ENCODE measurements at regions not wholly inside any gene's neighbourhood (a gene's known extent, or its start where the extent isn't known, plus 50 kb on each side); places are given as distances from the start of the nearest gene placed in this dataset.

DNA sequence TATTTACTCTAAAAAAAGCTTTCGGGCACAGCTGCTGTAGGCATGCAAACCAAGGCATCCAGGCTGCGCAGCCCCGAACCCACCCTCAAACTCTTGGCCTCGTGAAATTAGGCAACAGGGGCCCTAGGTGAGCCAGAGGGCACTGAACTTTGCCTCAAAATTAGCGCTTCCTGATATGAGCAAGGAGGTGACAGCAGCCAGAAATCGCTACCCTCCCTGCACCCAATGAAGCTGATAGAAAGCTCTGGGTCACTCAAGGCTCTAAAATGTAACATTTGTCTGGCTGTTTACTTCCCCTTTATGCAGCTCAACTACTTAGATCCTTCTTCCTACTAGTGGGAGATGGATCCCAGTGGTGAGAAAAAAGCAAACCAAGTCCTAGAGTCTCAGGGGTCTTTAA, 61.8 kb downstream of the PITPNM2 start:
- Mint-ChIP-seq H3K36me3 (ENCODE audit: insufficient read depth in 2 of 2) (no peaks in the 10 kb centered on the region), H3K9me3 (no peaks in the 10 kb centered on the region), H3K27me3 (ENCODE audit: low read depth) (no peaks in the 10 kb centered on the region), H3K27ac (no peak overlapping the region), H3K4me1 (ENCODE audit: low read depth) (peaks cover 28% of the 10 kb centered on the region), H3K4me3 (no peak overlapping the region)
- no peak for ATAC-seq (replicated peaks in 1 of 2)
- DNase-seq = no peak

DNA sequence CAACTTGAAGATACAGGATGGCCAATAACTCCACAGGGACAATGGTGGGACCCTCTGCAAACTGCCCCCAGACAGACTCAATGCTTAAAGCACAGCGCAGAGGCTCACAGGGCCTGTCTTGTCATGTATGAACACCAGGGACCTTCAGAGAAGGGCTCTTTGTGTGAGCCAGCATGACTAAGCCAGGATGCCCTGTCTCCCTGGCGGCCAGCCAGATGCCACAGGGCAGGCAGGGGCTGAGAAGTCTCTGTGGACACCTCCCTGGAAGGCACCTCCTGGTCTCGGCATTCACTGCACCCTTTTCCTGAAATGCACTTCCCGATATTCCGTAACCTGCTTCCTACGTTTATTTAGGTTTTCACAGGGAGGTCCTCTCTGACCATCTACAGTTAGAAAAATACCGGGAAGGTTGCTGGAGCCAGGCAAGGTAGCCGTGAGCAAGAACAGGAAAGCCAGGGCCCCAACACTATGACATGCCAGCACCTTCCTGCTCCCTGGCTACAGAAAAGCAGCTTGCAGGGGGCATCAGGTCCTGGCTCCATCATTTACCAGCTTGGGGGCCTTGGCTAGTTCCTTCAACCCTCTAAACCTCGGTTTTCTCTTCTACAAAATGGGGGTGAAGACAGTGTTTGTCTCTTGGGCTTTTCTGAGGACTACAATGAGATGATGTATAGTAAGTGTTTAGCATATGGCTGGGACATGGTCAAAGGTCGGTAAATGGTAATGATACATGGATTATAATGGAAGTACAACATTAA, 65.0 kb downstream of the PITPNM2 start:
- Mint-ChIP-seq H3K27me3 (ENCODE audit: low read depth) (no peaks in the 10 kb centered on the region), H3K4me3 (no peak overlapping the region), H3K9me3 (no peaks in the 10 kb centered on the region), H3K27ac (no peak overlapping the region), H3K4me1 (ENCODE audit: low read depth) (peaks cover 27% of the 10 kb centered on the region), H3K36me3 (ENCODE audit: insufficient read depth in 2 of 2) (no peaks in the 10 kb centered on the region)
- DNase-seq (peak; percentile 44 to 49), ATAC-seq (replicated peaks in 1 of 2) (peak; percentile 71 to 78)

DNA sequence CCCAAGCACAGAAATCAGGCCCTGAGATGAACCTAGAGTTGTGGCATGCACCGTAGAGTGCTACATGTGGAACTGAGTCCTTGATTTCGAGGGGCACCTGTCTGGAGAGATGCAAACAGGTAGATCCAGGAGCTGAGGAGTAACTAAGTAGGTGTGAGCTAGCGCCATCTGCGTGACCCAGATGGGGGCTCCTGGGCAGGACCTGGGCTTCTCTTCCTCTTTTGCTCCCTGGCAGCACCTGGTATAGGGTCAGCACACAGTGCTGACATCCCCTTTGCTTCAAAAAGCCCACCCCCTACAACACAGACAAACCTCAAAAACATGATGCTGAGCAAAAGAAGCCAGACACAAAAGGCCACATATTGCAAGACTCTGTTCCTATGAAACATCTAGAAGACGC, 65.8 kb downstream of the PITPNM2 start:
- DNase-seq (no peak), ATAC-seq (replicated peaks in 1 of 2) (no peak)
- H3K27me3 Mint-ChIP-seq (ENCODE audit: low read depth) = no peaks in the 10 kb centered on the region
- H3K36me3 Mint-ChIP-seq (ENCODE audit: insufficient read depth in 2 of 2) = no peaks in the 10 kb centered on the region
- peaks cover 27% of the 10 kb centered on the region for H3K4me1 Mint-ChIP-seq (ENCODE audit: low read depth)
- H3K9me3 Mint-ChIP-seq = no peaks in the 10 kb centered on the region
- no peak overlapping the region for H3K4me3 Mint-ChIP-seq
- H3K27ac Mint-ChIP-seq = no peak overlapping the region

DNA sequence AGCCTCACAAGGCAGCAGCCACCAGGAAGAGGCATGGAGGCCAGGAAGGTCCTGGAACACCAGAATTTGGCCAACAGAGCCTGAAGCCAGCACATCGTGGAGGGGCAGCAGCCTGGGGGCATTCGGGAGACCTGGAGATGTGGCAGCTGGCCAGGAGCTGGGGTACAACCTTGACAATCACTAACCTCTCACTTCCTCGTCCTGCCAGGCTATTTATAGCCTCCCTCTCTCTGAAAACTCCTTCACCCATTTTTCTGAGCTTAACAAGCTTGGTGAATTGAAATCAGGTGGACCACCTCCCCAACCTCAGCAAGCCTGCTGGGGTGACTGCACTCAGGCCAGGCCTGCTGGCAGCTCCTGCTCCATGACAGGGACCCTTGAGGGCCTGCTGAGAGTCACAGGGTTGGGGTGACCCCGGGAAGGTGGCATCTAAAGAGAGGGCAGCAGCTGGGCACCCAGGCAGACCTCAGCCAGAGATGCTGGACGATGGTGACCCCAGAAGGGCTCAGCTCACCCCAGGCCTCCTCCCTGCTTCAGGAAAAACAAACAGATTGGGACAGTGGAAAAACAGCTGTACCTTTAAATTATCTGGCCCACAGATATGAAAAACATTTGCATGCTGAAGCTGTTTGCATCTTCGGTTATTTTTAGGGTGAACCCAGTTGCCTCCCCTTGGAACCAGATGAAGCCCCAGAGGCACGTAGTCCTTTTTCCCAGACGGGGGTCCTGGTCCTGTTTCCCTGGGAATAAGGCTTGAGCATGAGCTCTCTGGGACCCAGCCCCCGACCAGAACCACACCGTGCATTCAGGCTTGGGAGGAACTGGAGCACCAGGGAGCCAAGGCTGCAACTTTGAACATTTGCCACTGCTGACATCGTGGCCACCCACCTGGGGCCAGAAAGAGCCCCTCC, 67.0 kb downstream of the PITPNM2 start:
- no peaks in the 10 kb centered on the region for H3K27me3 Mint-ChIP-seq (ENCODE audit: low read depth)
- no peak for ATAC-seq (replicated peaks in 1 of 2)
- no peak overlapping the region for H3K4me3 Mint-ChIP-seq
- peaks cover 22% of the 10 kb centered on the region for H3K4me1 Mint-ChIP-seq (ENCODE audit: low read depth)
- DNase-seq = no peak
- H3K36me3 Mint-ChIP-seq (ENCODE audit: insufficient read depth in 2 of 2) = no peaks in the 10 kb centered on the region
- H3K27ac Mint-ChIP-seq = no peak overlapping the region
- no peaks in the 10 kb centered on the region for H3K9me3 Mint-ChIP-seq

DNA sequence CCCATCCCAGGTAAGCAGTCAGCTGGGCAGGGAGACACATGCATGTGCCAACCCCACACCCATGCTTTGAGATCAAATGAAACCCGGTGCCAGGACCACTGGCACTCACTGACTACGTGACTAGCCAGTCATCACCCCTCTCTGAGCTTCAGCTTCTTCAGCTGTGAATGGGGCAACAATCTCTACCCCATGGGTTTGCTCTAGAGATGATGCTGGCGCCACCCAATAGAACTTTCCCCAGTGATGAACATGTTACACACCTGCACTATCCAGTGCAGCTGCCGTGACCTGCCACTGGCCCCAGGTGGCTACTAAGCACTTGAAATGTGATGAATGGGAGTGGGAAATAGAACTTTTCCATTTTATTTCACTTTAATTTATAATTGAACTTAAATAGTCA, 70.3 kb downstream of the PITPNM2 start:
- Mint-ChIP-seq H3K27me3 (ENCODE audit: low read depth) (no peaks in the 10 kb centered on the region), H3K4me1 (ENCODE audit: low read depth) (peaks cover 41% of the 10 kb centered on the region), H3K4me3 (no peak overlapping the region), H3K27ac (no peak overlapping the region), H3K9me3 (no peaks in the 10 kb centered on the region), H3K36me3 (ENCODE audit: insufficient read depth in 2 of 2) (no peaks in the 10 kb centered on the region)
- no peak for ATAC-seq (replicated peaks in 1 of 2)
- no peak for DNase-seq

DNA sequence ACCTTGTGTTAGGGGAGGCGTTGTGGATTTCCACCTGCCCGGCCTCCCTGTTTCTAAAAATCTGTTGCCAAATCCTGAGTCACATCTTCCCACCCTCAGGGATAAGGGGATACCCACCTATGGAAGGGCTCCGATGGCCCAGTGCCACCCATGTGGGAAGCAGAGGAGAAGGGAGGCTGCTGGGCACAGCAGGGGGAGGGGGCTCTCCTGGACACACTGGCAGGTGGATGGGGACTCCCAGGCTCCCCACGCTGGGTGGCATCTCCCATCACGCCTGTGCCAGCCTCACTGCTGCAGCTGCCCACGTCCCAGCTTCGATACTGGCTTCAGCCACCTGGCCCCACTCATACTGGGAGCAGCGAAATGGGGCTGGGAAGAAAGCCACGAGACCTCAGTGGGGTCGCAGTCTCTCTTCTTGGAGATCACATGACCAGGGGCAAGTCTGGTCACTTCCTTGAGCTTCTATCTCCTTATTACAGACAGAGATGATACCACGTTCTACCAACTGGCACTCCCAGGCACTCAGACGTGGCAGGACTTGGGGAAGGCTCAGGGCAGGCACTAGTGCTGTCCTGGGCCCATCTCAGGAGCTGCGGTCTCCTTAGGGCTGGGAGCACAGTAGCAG, 72.2 kb downstream of the PITPNM2 start:
- no peak overlapping the region for H3K27ac Mint-ChIP-seq

DNA sequence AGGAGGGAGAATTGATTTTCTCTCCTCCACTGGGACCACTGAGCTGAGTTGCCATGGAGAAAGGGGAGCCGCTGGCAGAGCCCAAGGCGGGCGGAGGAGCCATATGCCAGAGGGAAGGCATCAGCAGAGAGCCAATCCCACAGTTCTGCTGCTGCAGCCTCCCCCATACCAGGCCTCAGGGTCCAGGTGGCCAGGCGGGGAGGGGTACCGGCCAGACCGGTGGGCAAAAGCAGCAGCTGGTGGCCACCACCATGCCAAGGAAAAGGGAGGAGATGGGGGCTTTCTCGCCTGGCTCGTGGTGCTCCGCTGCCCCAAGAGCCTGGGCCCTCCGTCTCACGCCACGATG, 72.8 kb downstream of the PITPNM2 start:
- no peak overlapping the region for H3K4me3 Mint-ChIP-seq
- no peaks in the 10 kb centered on the region for H3K27me3 Mint-ChIP-seq (ENCODE audit: low read depth)
- no peak for ATAC-seq (replicated peaks in 1 of 2)

More for the DNA sequence above, 72.2 kb downstream of the PITPNM2 start:
- peaks cover 55% of the 10 kb centered on the region for H3K4me1 Mint-ChIP-seq (ENCODE audit: low read depth)
- H3K4me3 Mint-ChIP-seq = no peak overlapping the region
- H3K27me3 Mint-ChIP-seq (ENCODE audit: low read depth) = no peaks in the 10 kb centered on the region
- no peaks in the 10 kb centered on the region for H3K9me3 Mint-ChIP-seq
- no peak for DNase-seq
- no peaks in the 10 kb centered on the region for H3K36me3 Mint-ChIP-seq (ENCODE audit: insufficient read depth in 2 of 2)
- no peak for ATAC-seq (replicated peaks in 1 of 2)

DNA sequence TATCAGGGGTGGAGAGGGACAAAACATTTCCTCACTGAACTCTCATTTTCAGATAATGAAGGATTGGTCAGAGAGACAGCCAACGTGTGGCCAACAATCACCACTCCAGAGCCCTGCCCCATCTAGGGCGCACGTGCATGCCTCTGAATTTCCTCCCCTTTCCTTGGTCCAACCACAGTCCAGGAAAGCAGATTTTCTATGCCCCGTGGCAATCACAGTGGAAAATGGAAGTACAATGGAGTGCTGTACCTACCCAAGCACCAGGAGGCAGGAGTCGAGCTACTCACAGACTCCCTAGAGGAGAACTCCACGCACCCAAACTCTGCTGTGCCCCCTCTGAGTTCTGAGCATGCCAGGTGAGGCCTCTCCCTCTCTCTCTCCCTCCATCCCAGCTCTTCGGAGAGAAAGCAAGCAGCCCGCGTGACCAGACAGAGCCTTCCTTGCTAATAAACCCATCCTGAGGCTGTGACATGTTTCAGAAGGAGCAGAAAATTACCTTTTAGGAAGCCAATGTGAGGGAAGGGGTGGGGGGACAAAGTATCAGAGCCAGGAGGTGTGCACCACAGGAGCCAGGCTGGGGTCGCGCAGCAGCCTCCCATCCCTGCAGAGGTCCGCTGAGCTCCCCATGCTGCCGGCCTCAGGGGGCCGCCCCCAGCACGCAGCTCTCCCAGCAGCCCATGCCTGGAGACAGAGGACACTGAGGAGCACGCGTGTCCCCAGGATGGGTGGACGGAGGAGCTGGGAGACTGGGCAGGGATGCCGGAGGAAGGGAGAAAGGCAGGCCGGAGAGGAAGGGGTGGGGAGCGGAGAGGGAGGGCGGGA, 73.4 kb downstream of the PITPNM2 start:
- DNase-seq = no peak
- Mint-ChIP-seq H3K9me3 (no peaks in the 10 kb centered on the region), H3K27ac (peak overlapping the region; percentile 18), H3K27me3 (ENCODE audit: low read depth) (no peaks in the 10 kb centered on the region), H3K4me3 (peak overlapping the region; percentile 91 to 94), H3K4me1 (ENCODE audit: low read depth) (peaks cover 65% of the 10 kb centered on the region), H3K36me3 (ENCODE audit: insufficient read depth in 2 of 2) (no peaks in the 10 kb centered on the region)
- ATAC-seq (replicated peaks in 1 of 2) = no peak

More for the DNA sequence above, 72.8 kb downstream of the PITPNM2 start:
- no peak for DNase-seq
- Mint-ChIP-seq H3K9me3 (no peaks in the 10 kb centered on the region), H3K36me3 (ENCODE audit: insufficient read depth in 2 of 2) (no peaks in the 10 kb centered on the region), H3K27ac (no peak overlapping the region), H3K4me1 (ENCODE audit: low read depth) (peaks cover 61% of the 10 kb centered on the region)

DNA sequence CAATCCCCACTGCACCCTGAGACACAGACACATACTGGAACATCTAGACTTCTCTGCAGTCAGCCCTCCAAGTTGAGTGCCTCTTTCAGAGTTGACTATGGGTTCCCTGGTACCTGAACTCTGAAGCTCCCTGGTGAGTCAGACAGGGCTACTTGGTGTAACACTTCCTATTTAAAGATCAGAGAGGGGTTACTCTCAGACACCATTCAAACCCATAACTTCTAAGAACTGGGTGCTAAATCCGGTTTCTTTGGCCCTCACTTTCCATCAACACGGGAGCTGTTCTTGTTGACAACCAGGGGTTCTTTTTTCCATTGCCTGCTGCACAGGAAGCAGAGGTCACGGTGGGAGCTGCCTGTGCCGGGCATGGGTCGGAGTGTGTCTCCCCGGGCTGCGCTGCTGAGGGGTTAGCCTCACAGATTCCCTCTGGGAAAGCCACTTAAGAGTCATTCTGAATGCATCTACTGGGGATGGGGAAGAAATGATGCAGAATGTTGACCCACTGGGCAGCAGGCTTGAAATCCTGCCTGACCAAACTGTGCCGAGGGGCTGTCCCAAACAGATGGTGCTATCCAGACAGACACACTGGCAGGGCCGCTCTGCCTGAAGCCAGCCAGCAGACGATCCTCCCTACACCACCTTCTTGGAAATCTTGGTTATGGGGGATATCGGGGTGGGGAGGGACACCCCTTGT, 74.1 kb downstream of the PITPNM2 start:
- H3K4me1 Mint-ChIP-seq (ENCODE audit: low read depth) = peaks cover 62% of the 10 kb centered on the region
- peak; percentile 69 to 77 for DNase-seq
- H3K27ac Mint-ChIP-seq = peak overlapping the region; percentile 95
- H3K4me3 Mint-ChIP-seq = peak overlapping the region; percentile 91 to 94
- no peaks in the 10 kb centered on the region for H3K36me3 Mint-ChIP-seq (ENCODE audit: insufficient read depth in 2 of 2)
- ATAC-seq (replicated peaks in 1 of 2) = peak; percentile 85 to 87
- no peaks in the 10 kb centered on the region for H3K27me3 Mint-ChIP-seq (ENCODE audit: low read depth)
- H3K9me3 Mint-ChIP-seq = no peaks in the 10 kb centered on the region

DNA sequence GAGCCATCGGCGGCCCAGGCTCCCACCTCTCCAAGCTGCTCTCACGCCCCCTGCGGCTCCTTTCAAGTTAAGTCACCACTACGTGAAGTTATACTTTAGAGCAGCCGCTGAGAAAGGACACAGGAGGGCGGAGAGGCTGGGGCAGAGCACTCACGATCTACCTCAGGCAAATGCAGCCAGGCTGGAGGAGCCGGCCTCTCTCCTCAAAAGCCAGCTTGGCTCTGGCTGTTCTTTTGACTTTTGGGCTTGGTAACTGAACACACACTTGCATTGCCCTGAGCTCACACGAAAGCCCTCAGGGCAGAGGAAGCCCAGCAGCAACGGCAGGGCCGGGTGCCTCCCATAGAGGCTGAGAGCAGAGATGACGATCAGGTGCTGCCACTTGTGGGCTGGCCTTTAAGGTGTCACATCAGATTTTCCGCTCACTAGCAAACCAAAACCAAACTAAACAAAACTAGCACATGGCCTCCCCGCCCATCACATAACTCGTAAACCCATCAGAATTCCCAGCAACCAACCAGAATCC, 75.2 kb downstream of the PITPNM2 start:
- Mint-ChIP-seq H3K4me3 (peak overlapping the region; percentile 91 to 94), H3K9me3 (no peaks in the 10 kb centered on the region), H3K27ac (peak overlapping the region; percentile 95), H3K36me3 (ENCODE audit: insufficient read depth in 2 of 2) (no peaks in the 10 kb centered on the region), H3K27me3 (ENCODE audit: low read depth) (no peaks in the 10 kb centered on the region), H3K4me1 (ENCODE audit: low read depth) (peaks cover 73% of the 10 kb centered on the region)
- peak; percentile 83 to 84 for ATAC-seq (replicated peaks in 1 of 2)
- DNase-seq = peak; percentile 81 to 86

DNA sequence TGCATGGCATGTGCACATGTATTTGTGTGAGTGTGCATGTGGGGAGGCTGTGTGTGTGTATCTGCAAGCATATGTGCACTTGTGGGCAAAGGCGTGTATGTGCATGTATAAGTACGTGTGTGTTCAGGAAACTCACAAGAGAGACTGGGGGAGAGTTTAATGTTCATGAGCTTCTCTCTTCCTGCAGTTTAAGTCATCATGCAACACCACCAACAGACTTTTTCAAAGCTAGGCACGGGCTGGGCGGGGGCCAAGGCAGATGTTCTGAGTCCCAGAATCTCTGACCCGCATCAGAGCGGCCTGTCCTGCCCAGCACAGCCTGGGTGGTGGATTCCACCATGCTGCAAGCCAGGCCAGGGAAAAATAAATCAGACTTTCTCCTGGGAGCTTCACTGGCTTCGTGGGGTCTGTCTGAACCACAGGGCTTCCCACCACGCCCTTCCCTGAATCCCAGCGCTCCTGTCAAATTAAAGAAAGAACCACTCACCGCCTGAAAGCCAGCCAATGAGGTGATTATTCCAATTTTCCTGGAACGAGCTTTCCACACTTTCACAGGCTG, 75.7 kb downstream of the PITPNM2 start:
- ATAC-seq (replicated peaks in 1 of 2) = no peak
- Mint-ChIP-seq H3K27me3 (ENCODE audit: low read depth) (no peaks in the 10 kb centered on the region), H3K9me3 (no peaks in the 10 kb centered on the region), H3K4me1 (ENCODE audit: low read depth) (peaks cover 75% of the 10 kb centered on the region), H3K4me3 (peak overlapping the region; percentile 91 to 94), H3K36me3 (ENCODE audit: insufficient read depth in 2 of 2) (no peaks in the 10 kb centered on the region), H3K27ac (peak overlapping the region; percentile 95)
- DNase-seq = peak in 1 of 2 donors; percentile 20

Data from activated T-cell treated with anti-CD3 and anti-CD28 coated beads, Interleukin-2, amount 50 U/mL, for 72 hours (primary cell).